GM19023 (cell line): ENCODE measurements at regions not wholly inside any gene's neighbourhood (a gene's known extent, or its start where the extent isn't known, plus 50 kb on each side); places are given as distances from the start of the nearest gene placed in this dataset.
"Not testable (repeated sequence)": the region's sequence is repeated elsewhere in the genome, so short reads cannot be mapped to it uniquely, and the experiment has no call there.

Source experiments
- ATAC-seq: cut with Tn5 transposase; IDR thresholded peaks from one replicate; pipeline ENCODE4 v1.9.1; 2021; ENCODE audit warnings: mild to moderate bottlenecking, moderate library complexity; ENCODE audit not compliant: unreplicated experiment

- ATAC-seq: no peak
Measured at GRCh38 chr10:64369885-64370773, 848.9 kb downstream of the REEP3 start.

GRCh38 chr10:64374346-64374745, 853.1 kb downstream of the REEP3 start:
- no peak for ATAC-seq

- no peak for ATAC-seq
Measured at GRCh38 chr10:64376167-64376566, 855.0 kb downstream of the REEP3 start.

- ATAC-seq: no peak
Measured at GRCh38 chr10:64379898-64380297, 858.7 kb downstream of the REEP3 start.

GRCh38 chr10:64385355-64385754, 864.2 kb downstream of the REEP3 start:
- ATAC-seq: no peak

- no peak for ATAC-seq
Measured at GRCh38 chr10:64394744-64395143, 873.5 kb downstream of the REEP3 start.

- no peak for ATAC-seq
Measured at GRCh38 chr10:64396105-64396708, 875.0 kb downstream of the REEP3 start.

- ATAC-seq: no peak
Measured at GRCh38 chr10:64397125-64397524, 875.9 kb downstream of the REEP3 start.

- ATAC-seq: no peak
Measured at GRCh38 chr10:64408391-64409183, 887.4 kb downstream of the REEP3 start.

- no peak for ATAC-seq
Measured at GRCh38 chr10:64409349-64409748, 888.1 kb downstream of the REEP3 start.

GRCh38 chr10:64416011-64416410, 894.8 kb downstream of the REEP3 start:
- no peak for ATAC-seq

- no peak for ATAC-seq
Measured at GRCh38 chr10:64419461-64419860, 898.3 kb downstream of the REEP3 start.

- ATAC-seq: no peak
Measured at GRCh38 chr10:64426745-64427144, 905.5 kb downstream of the REEP3 start.

GRCh38 chr10:64430690-64431323, 909.6 kb downstream of the REEP3 start:
- no peak for ATAC-seq

- not testable (repeated sequence) for ATAC-seq
Measured at GRCh38 chr10:64441872-64442271, 920.7 kb downstream of the REEP3 start.

GRCh38 chr10:64444163-64444562, 923.0 kb downstream of the REEP3 start:
- ATAC-seq: no peak

- no peak for ATAC-seq
Measured at GRCh38 chr10:64444564-64444963, 923.4 kb downstream of the REEP3 start.

GRCh38 chr10:64449603-64450002, 928.4 kb downstream of the REEP3 start:
- ATAC-seq: no peak

GRCh38 chr10:64450312-64450711, 929.1 kb downstream of the REEP3 start:
- ATAC-seq: no peak

- no peak for ATAC-seq
Measured at GRCh38 chr10:64454962-64455361, 933.8 kb downstream of the REEP3 start.

- ATAC-seq: no peak
Measured at GRCh38 chr10:64458306-64458705, 937.1 kb downstream of the REEP3 start.
